ENCODE measurements at regions not wholly inside any gene's neighbourhood (a gene's known extent, or its start where the extent isn't known, plus 50 kb on each side); places are given as distances from the start of the nearest gene placed in this dataset.

- 90% methylated on average over 8 of the region's 8 CpGs for WGBS, 2 donors
- no peak for TF ChIP-seq CTCF (IDR thresholded peaks at IDR 0.05; ENCODE audit: control extremely low read depth, extremely low read depth)
- H3K36me3 ChIP-seq (ENCODE audit: control insufficient read depth in 4 of 4, insufficient read depth in 4 of 4, low read length in 4 of 4) = no peaks in the 10 kb centered on the region
- no peak overlapping the region for H3K4me3 ChIP-seq
- no peak for ATAC-seq (ENCODE audit: insufficient read depth, low FRiP score)
- peaks cover 0 to 1% (median 0%) of the 10 kb centered on the region in 5 donors for H3K4me1 ChIP-seq (ENCODE audit: control insufficient read depth in 5 of 5, insufficient read depth in 5 of 5, low read length in 5 of 5)
- no peak for DNase-seq
- no peak overlapping the region for H3K27ac ChIP-seq (ENCODE audit: low read depth in 1 of 2, low read length in 1 of 2)
- H3K27me3 ChIP-seq (ENCODE audit: control insufficient read depth in 3 of 3, insufficient read depth in 3 of 3, low read length in 2 of 3) = no peaks in the 10 kb centered on the region
- no peak overlapping the region for H3K9ac ChIP-seq (ENCODE audit: insufficient read depth in 1 of 2, low read length in 2 of 2)
- peaks cover 0 to 1% (median 0%) of the 10 kb centered on the region in 4 donors for H3K9me3 ChIP-seq (ENCODE audit: control insufficient read depth in 4 of 4, insufficient read depth in 3 of 4, low read length in 3 of 4)
These were observed 994.7 kb downstream of the VRK1 start for GRCh38 chr14:97791906-97792305.

DNA sequence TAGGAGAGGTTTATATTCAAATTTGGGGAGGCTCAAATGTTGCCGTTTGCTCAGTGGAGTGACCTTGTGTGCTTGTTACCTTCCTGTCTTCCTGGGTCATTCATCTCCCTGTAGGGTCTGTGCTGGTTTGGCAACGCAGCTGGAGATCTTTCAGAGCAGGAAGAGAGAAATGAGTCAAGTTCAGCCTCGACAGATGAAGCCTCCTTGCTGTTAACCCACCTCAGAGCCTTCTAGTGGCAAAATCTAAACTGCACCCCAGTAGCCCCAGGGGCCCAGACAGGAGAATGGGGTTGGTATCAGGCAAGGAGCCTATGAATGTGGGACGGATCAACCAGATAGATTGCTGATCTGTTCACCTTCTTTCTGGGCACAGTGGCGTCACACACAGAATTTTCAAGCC is 999.3 kb downstream of the VRK1 start:
- no peak for ATAC-seq (ENCODE audit: insufficient read depth, low FRiP score)
- no peaks in the 10 kb centered on the region for H3K27me3 ChIP-seq (ENCODE audit: control insufficient read depth in 3 of 3, insufficient read depth in 3 of 3, low read length in 2 of 3)
- H3K9ac ChIP-seq (ENCODE audit: insufficient read depth in 1 of 2, low read length in 2 of 2) = no peak overlapping the region
- H3K9me3 ChIP-seq (ENCODE audit: control insufficient read depth in 4 of 4, insufficient read depth in 3 of 4, low read length in 3 of 4) = peaks cover 0 to 4% (median 0%) of the 10 kb centered on the region in 4 donors
- H3K4me1 ChIP-seq (ENCODE audit: control insufficient read depth in 5 of 5, insufficient read depth in 5 of 5, low read length in 5 of 5) = no peaks in the 10 kb centered on the region
- whole genome bisulfite sequencing, 2 donors = 69 to 74% methylated on average over 5 of the region's 5 CpGs
- DNase-seq = no peak
- H3K27ac ChIP-seq (ENCODE audit: low read depth in 1 of 2, low read length in 1 of 2) = no peak overlapping the region
- H3K4me3 ChIP-seq = no peak overlapping the region
- TF ChIP-seq CTCF (IDR thresholded peaks at IDR 0.05; ENCODE audit: control extremely low read depth, extremely low read depth) = no peak
- no peaks in the 10 kb centered on the region for H3K36me3 ChIP-seq (ENCODE audit: control insufficient read depth in 4 of 4, insufficient read depth in 4 of 4, low read length in 4 of 4)

GRCh38 chr14:97798176-97798575 is 1001.0 kb downstream of the VRK1 start:
- 81 to 92% methylated on average over 9 of the region's 9 CpGs for WGBS, 2 donors
- H3K4me1 ChIP-seq (ENCODE audit: control insufficient read depth in 5 of 5, insufficient read depth in 5 of 5, low read length in 5 of 5) = no peaks in the 10 kb centered on the region
- no peaks in the 10 kb centered on the region for H3K36me3 ChIP-seq (ENCODE audit: control insufficient read depth in 4 of 4, insufficient read depth in 4 of 4, low read length in 4 of 4)
- H3K9ac ChIP-seq (ENCODE audit: insufficient read depth in 1 of 2, low read length in 2 of 2) = no peak overlapping the region
- peaks cover 0 to 4% (median 0%) of the 10 kb centered on the region in 4 donors for H3K9me3 ChIP-seq (ENCODE audit: control insufficient read depth in 4 of 4, insufficient read depth in 3 of 4, low read length in 3 of 4)
- no peaks in the 10 kb centered on the region for H3K27me3 ChIP-seq (ENCODE audit: control insufficient read depth in 3 of 3, insufficient read depth in 3 of 3, low read length in 2 of 3)
- no peak overlapping the region for H3K27ac ChIP-seq (ENCODE audit: low read depth in 1 of 2, low read length in 1 of 2)
- H3K4me3 ChIP-seq = no peak overlapping the region
- no peak for TF ChIP-seq CTCF (IDR thresholded peaks at IDR 0.05; ENCODE audit: control extremely low read depth, extremely low read depth)
- no peak for ATAC-seq (ENCODE audit: insufficient read depth, low FRiP score)
- DNase-seq = no peak

All from lung (tissue), 11 donors.